ENCODE measurements at regions not wholly inside any gene's neighbourhood (a gene's known extent, or its start where the extent isn't known, plus 50 kb on each side); places are given as distances from the start of the nearest gene placed in this dataset.

- Histone ChIP-seq H3K4me1 (ENCODE audit: control insufficient read depth in 2 of 2, insufficient read depth in 2 of 2, low read length in 2 of 2) (no peaks in the 10 kb centered on the region), H3K4me2 (replicated peaks; ENCODE audit: low read depth, low read length, poor library complexity, severe bottlenecking) (no peak overlapping the region), H3K9ac (ENCODE audit: low read length) (no peak overlapping the region), H3K4me3 (ENCODE audit: control extremely low read depth in 1 of 5, extremely low read depth in 1 of 5, insufficient read depth in 1 of 5, low read depth in 2 of 5, low read length in 4 of 5) (no peak overlapping the region), H3K79me2 (ENCODE audit: control insufficient read depth, insufficient read depth, low read length) (no peaks in the 10 kb centered on the region), H4K20me1 (ENCODE audit: control insufficient read depth, insufficient read depth, low read length, poor library complexity, severe bottlenecking) (no peaks in the 10 kb centered on the region), H3K27me3 (replicated peaks in 1 of 4; ENCODE audit: control extremely low read depth in 1 of 4, control insufficient read depth in 3 of 4, insufficient read depth in 4 of 4, low read length in 3 of 4) (peaks cover 0 to 3% (median 0%) of the 10 kb centered on the region in 4 experiments), H2AFZ (ENCODE audit: insufficient read depth, low read depth, low read length, poor library complexity, severe bottlenecking) (no peak overlapping the region), H3K27ac (ENCODE audit: low read length in 2 of 2) (no peak overlapping the region), H3K36me3 (replicated peaks in 1 of 2; ENCODE audit: control extremely low read depth in 1 of 2, control insufficient read depth in 1 of 2, extremely low read depth in 1 of 2, insufficient read depth in 2 of 2, low read length in 1 of 2) (no peaks in the 10 kb centered on the region), H3K9me3 (ENCODE audit: control extremely low read depth in 1 of 3, control insufficient read depth in 2 of 3, insufficient read depth in 1 of 3, low read length in 2 of 3) (no peaks in the 10 kb centered on the region)
- no peak overlapping the region for H3K4me3 Mint-ChIP-seq
- ChIA-PET CTCF (no interaction called here), POLR2A (no interaction called here)
- peaks cover 8% of the 10 kb centered on the region for H3K27me3 Mint-ChIP-seq
- 57% methylated on average over 2 of the region's 8 CpGs for WGBS (ENCODE audit: insufficient coverage)
- no peak for ATAC-seq (ENCODE audit: low read depth)
- intact Hi-C loops (cut with micrococcal nuclease): no loop called here
- DNase-seq: no peak
- no peaks in the 10 kb centered on the region for H3K9me3 Mint-ChIP-seq (ENCODE audit: insufficient read depth)
- TF ChIP-seq, protein P1, sequence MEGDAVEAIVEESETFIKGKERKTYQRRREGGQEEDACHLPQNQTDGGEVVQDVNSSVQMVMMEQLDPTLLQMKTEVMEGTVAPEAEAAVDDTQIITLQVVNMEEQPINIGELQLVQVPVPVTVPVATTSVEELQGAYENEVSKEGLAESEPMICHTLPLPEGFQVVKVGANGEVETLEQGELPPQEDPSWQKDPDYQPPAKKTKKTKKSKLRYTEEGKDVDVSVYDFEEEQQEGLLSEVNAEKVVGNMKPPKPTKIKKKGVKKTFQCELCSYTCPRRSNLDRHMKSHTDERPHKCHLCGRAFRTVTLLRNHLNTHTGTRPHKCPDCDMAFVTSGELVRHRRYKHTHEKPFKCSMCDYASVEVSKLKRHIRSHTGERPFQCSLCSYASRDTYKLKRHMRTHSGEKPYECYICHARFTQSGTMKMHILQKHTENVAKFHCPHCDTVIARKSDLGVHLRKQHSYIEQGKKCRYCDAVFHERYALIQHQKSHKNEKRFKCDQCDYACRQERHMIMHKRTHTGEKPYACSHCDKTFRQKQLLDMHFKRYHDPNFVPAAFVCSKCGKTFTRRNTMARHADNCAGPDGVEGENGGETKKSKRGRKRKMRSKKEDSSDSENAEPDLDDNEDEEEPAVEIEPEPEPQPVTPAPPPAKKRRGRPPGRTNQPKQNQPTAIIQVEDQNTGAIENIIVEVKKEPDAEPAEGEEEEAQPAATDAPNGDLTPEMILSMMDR (IDR thresholded peaks at IDR 0.05): no peak
- no peak for TF ChIP-seq EZH2 (IDR thresholded peaks at IDR 0.05; ENCODE audit: borderline replicate concordance, insufficient read depth, low read depth, low read length, poor library complexity, severe bottlenecking)
- H3K4me1 Mint-ChIP-seq: no peaks in the 10 kb centered on the region
- H3K27ac Mint-ChIP-seq: no peak overlapping the region
These were observed 246.9 kb upstream of the ZFP64 start for GRCh38 chr20:52438326-52438963.

DNA sequence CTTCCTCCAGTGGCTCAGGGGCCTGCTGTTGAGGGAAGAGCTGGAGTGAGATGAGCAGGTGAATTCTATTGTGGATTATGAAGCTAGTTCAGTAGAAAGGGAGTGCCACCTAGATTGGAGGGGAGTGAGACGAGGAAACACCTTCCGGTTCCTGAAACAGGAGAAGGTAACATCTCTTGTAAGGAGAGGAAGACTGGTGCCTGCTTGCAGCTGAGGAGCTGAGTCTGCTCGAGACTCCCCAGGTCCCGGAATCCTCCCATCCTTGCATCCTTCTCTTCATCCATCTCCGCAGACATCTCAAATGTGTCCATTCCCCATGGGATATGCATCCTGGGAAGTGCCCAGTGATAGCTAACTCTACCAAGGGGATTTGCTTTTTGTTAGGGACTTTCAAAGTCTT, 242.9 kb upstream of the ZFP64 start:
- Histone ChIP-seq H3K4me3 (ENCODE audit: control extremely low read depth in 1 of 5, extremely low read depth in 1 of 5, insufficient read depth in 1 of 5, low read depth in 2 of 5, low read length in 4 of 5) (no peak overlapping the region), H3K27me3 (replicated peaks in 1 of 4; ENCODE audit: control extremely low read depth in 1 of 4, control insufficient read depth in 3 of 4, insufficient read depth in 4 of 4, low read length in 3 of 4) (no peaks in the 10 kb centered on the region), H3K79me2 (ENCODE audit: control insufficient read depth, insufficient read depth, low read length) (no peaks in the 10 kb centered on the region), H3K36me3 (replicated peaks in 1 of 2; ENCODE audit: control extremely low read depth in 1 of 2, control insufficient read depth in 1 of 2, extremely low read depth in 1 of 2, insufficient read depth in 2 of 2, low read length in 1 of 2) (no peaks in the 10 kb centered on the region), H3K9ac (ENCODE audit: low read length) (no peak overlapping the region), H3K4me1 (ENCODE audit: control insufficient read depth in 2 of 2, insufficient read depth in 2 of 2, low read length in 2 of 2) (no peaks in the 10 kb centered on the region), H2AFZ (ENCODE audit: insufficient read depth, low read depth, low read length, poor library complexity, severe bottlenecking) (no peak overlapping the region), H3K4me2 (replicated peaks; ENCODE audit: low read depth, low read length, poor library complexity, severe bottlenecking) (no peak overlapping the region), H3K27ac (ENCODE audit: low read length in 2 of 2) (no peak overlapping the region), H4K20me1 (ENCODE audit: control insufficient read depth, insufficient read depth, low read length, poor library complexity, severe bottlenecking) (no peaks in the 10 kb centered on the region), H3K9me3 (ENCODE audit: control extremely low read depth in 1 of 3, control insufficient read depth in 2 of 3, insufficient read depth in 1 of 3, low read length in 2 of 3) (no peaks in the 10 kb centered on the region)
- POLR2A ChIA-PET: no interaction called here
- H3K4me3 Mint-ChIP-seq: no peak overlapping the region
- intact Hi-C loops (cut with micrococcal nuclease): no loop called here
- CTCF ChIA-PET: no interaction called here
- no peak for TF ChIP-seq EZH2 (IDR thresholded peaks at IDR 0.05; ENCODE audit: borderline replicate concordance, insufficient read depth, low read depth, low read length, poor library complexity, severe bottlenecking)
- TF ChIP-seq, protein P1 (IDR thresholded peaks at IDR 0.05): no peak
- peaks cover 2% of the 10 kb centered on the region for H3K9me3 Mint-ChIP-seq (ENCODE audit: insufficient read depth)
- H3K27ac Mint-ChIP-seq: no peak overlapping the region
- WGBS (ENCODE audit: insufficient coverage): 83% methylated on average over 2 of the region's 5 CpGs
- no peaks in the 10 kb centered on the region for H3K4me1 Mint-ChIP-seq
- ATAC-seq (ENCODE audit: low read depth): no peak
- H3K27me3 Mint-ChIP-seq: peaks cover 4% of the 10 kb centered on the region
- no peak for DNase-seq
